Body of pancreas (tissue), 4 donors: ENCODE measurements at regions not wholly inside any gene's neighbourhood (a gene's known extent, or its start where the extent isn't known, plus 50 kb on each side); places are given as distances from the start of the nearest gene placed in this dataset.

Experiments used
- POLR2A ChIP-seq, 3 donors: fragments of 450-650 bp; IDR thresholded peaks; one replicate each; pipeline ENCODE4 v1.6.1; 2016; ENCODE audit warnings: antibody characterized with exemption in 3 of 3, mild to moderate bottlenecking in 2 of 3
- TF ChIP-seq, protein P1 (sequence below), 7 experiments: fragments of 450-650 bp in 4 of 7; fragments of 200-600 bp in 3 of 7; sonication (generic) in 3 of 7; IDR thresholded peaks; one replicate each; pipeline ENCODE4 v1.5.1; 2016 to 2019; ENCODE audit warnings: antibody characterized with exemption in 7 of 7

GRCh38 chr5:142527664-142528295 is 158.1 kb downstream of the FGF1 start:
- TF ChIP-seq, protein P1, sequence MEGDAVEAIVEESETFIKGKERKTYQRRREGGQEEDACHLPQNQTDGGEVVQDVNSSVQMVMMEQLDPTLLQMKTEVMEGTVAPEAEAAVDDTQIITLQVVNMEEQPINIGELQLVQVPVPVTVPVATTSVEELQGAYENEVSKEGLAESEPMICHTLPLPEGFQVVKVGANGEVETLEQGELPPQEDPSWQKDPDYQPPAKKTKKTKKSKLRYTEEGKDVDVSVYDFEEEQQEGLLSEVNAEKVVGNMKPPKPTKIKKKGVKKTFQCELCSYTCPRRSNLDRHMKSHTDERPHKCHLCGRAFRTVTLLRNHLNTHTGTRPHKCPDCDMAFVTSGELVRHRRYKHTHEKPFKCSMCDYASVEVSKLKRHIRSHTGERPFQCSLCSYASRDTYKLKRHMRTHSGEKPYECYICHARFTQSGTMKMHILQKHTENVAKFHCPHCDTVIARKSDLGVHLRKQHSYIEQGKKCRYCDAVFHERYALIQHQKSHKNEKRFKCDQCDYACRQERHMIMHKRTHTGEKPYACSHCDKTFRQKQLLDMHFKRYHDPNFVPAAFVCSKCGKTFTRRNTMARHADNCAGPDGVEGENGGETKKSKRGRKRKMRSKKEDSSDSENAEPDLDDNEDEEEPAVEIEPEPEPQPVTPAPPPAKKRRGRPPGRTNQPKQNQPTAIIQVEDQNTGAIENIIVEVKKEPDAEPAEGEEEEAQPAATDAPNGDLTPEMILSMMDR (IDR thresholded peaks at IDR 0.05): no peak
- no peak for TF ChIP-seq POLR2A (IDR thresholded peaks at IDR 0.05)
